HG02642 (cell line): ENCODE measurements at regions not wholly inside any gene's neighbourhood (a gene's known extent, or its start where the extent isn't known, plus 50 kb on each side); places are given as distances from the start of the nearest gene placed in this dataset.
"Not testable (repeated sequence)": the region's sequence is repeated elsewhere in the genome, so short reads cannot be mapped to it uniquely, and the experiment has no call there.

Experiments used
- ATAC-seq: cut with Tn5 transposase; IDR thresholded peaks from one replicate; pipeline ENCODE4 v1.9.1; 2021; ENCODE audit warnings: mild to moderate bottlenecking; ENCODE audit not compliant: unreplicated experiment, poor library complexity

DNA sequence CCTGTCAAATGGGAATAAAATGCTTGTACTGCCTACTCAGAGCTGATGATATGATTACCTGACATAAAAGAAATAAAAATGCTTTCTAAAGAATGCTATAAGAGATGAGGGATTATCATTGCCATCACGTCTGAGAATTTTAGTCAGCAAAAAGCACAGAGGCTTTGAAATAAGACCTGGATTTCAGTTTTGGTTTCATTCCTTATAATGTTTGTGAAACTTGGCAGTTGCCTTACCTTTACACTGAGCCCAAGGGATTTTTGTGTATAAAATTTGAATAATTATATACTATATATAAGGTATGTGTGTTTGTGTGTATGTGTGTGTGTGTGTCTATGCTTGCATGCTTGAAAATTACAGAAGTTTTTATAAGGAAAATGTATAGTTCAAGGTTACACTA lies 634.8 kb upstream of the BCHE start:
- ATAC-seq: no peak

- ATAC-seq: no peak
These were observed 634.0 kb upstream of the BCHE start for GRCh38 chr3:166471074-166471767.

- ATAC-seq: no peak
These were observed 625.8 kb upstream of the BCHE start for GRCh38 chr3:166462891-166463470.

DNA sequence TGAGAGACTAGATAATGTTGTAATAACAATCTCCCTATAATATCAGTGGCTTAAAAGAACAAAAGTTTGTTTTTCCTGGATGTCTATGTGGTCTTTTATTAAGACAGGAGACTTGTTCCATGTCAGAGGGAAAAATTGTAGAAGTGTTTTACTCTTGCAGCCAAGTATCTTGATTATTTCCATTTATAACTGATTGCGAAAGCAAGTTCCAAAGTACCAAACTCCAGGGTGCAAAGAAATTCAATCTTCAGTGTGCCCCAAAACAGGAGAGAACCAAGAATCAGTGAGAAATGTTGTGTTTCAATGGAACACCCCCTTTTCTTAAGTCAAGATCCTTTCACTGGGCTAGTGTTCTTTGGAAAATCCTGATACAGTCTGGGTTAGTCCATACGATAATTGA lies 624.4 kb upstream of the BCHE start:
- no peak for ATAC-seq

GRCh38 chr3:166457382-166457781 lies 620.2 kb upstream of the BCHE start:
- no peak for ATAC-seq

- no peak for ATAC-seq
These were observed 619.1 kb upstream of the BCHE start for GRCh38 chr3:166456286-166456685.

GRCh38 chr3:166455744-166456143 lies 618.5 kb upstream of the BCHE start:
- no peak for ATAC-seq

DNA sequence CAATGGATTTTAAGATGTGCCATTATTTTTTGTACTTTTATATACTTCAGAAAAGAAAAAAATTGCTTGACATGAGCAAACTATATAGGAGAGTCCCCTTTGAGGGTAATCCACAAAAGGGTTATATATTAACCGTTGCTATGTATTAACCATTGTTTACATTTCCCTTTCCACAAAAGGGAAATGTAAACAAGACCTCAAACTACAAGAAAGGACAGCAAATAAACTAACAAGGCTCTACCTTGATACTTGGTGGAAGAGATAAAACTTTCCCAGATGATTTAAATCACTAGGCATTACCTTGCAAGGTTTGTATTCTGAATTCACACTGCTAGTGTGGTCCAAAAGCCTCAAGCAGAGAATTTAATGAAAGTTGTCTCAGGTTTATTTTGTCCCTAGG lies 616.3 kb upstream of the BCHE start:
- no peak for ATAC-seq

DNA sequence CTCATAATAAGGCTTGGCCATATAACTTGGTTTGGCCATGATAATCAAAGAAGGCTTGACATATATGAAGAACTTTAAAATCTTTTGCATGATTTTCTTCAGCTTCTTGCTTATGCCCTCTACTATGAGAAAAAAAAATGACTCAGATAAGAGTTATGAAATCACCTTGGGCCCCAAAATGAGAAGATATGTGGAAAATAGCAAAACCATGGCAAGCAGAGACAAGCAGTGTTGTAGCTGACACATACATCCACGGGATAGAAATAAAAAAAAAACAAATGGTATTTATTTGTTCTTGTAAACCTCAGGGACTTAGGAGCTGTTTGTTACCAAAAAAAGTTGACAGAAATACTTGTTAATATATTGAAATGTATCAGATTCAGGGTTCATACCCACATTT lies 614.8 kb upstream of the BCHE start:
- no peak for ATAC-seq

- ATAC-seq: no peak
These were observed 610.3 kb upstream of the BCHE start for GRCh38 chr3:166447513-166447912.

DNA sequence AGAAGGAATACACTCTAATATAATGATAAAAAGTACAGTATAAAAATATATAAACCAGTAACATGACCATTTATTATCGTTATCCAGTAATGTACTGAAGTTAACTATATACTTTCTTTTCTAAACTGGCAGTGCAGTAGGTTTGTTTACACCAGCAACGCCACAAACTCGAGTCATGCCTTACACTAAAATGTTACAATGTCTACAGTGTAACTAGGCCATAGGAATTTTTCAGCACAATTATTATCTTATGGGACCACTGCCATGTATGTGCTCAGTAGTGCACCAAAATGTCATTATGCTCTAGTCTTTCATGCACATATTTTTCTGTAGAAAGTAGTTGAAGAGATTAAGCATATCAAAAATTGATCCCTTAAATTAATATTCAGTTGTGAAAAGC lies 609.8 kb upstream of the BCHE start:
- ATAC-seq: no peak

GRCh38 chr3:166446291-166446690 lies 609.1 kb upstream of the BCHE start:
- ATAC-seq: no peak

DNA sequence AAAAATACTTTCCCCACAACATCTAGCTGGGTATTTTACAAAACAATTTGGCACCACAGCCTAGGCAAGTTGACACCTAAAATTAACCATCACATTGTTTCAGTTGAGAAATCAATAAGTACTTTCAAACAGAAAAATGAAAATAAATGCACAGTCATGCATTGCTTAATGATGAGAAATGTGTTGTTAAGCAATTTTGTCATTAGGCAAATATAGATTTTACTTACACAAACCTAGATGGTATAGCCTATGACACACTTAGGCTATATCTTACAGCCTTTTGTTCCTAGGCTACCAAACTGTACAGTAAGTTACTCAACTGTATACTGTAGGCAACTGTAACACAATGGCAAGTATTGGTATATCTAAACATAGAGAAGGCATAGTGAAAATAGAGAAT lies 608.6 kb upstream of the BCHE start:
- ATAC-seq: no peak

GRCh38 chr3:166444756-166445155 lies 607.5 kb upstream of the BCHE start:
- no peak for ATAC-seq

GRCh38 chr3:166444336-166444735 lies 607.1 kb upstream of the BCHE start:
- ATAC-seq: no peak

- no peak for ATAC-seq
These were observed 598.3 kb upstream of the BCHE start for GRCh38 chr3:166435469-166436057.

GRCh38 chr3:166433060-166433459 lies 595.8 kb upstream of the BCHE start:
- no peak for ATAC-seq

GRCh38 chr3:166425900-166426611 lies 588.8 kb upstream of the BCHE start:
- no peak for ATAC-seq

DNA sequence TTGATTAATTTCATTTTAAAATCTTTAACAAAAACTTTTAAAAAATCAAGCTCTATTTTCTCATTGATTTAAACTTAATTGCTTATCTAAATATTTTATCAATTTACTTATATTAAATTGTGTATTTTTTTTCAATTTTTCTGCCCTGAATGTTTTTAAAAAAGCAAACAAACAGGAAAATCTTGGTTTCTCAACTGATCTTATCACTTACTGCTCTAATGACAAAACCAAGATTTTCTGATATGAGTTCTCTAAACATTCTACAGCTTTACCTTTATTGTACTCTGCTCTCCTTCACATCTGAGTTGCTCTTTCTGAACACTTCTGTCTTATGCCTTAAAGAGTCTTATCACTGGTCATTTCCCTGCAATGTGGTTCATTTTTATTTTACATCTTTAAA lies 587.8 kb upstream of the BCHE start:
- no peak for ATAC-seq

- not testable (repeated sequence) for ATAC-seq
These were observed 586.7 kb upstream of the BCHE start for GRCh38 chr3:166423824-166424513.

DNA sequence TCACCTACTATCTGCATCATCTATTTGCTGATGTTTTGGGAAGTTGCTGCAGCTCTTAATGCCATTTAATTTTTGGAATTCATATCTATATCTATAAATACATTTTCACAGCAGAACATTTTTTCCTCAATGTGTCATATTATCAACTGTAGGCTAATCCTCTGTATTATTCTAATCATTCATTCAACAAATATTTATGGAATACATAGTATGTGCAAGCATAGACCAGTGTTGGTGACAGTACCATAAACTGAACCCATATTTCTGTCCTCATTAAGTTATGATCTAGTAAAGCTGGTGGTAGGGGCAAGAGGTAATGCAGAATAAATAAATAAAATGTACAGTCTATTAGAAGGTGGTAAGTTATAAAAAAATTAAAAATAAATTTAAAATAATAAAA lies 585.3 kb upstream of the BCHE start:
- ATAC-seq: no peak
